HG03280 (cell line): ENCODE measurements at regions not wholly inside any gene's neighbourhood (a gene's known extent, or its start where the extent isn't known, plus 50 kb on each side); places are given as distances from the start of the nearest gene placed in this dataset.

Source experiments
- ATAC-seq: cut with Tn5 transposase; IDR thresholded peaks from one replicate; pipeline ENCODE4 v1.9.1; 2021; ENCODE audit warnings: mild to moderate bottlenecking, moderate library complexity; ENCODE audit not compliant: unreplicated experiment

- ATAC-seq: no peak
Measured at GRCh38 chr6:101203664-101204063, 189.8 kb upstream of the GRIK2 start.

GRCh38 chr6:101208152-101208551 is 185.4 kb upstream of the GRIK2 start:
- no peak for ATAC-seq

GRCh38 chr6:101212640-101213039 is 180.9 kb upstream of the GRIK2 start:
- no peak for ATAC-seq

- no peak for ATAC-seq
Measured at GRCh38 chr6:101222007-101222406, 171.5 kb upstream of the GRIK2 start.

- no peak for ATAC-seq
Measured at GRCh38 chr6:101224751-101225150, 168.8 kb upstream of the GRIK2 start.

- ATAC-seq: no peak
Measured at GRCh38 chr6:101226677-101227135, 166.8 kb upstream of the GRIK2 start.

- no peak for ATAC-seq
Measured at GRCh38 chr6:101230866-101231265, 162.6 kb upstream of the GRIK2 start.

GRCh38 chr6:101231606-101232235 is 161.8 kb upstream of the GRIK2 start:
- no peak for ATAC-seq

- no peak for ATAC-seq
Measured at GRCh38 chr6:101232961-101233360, 160.5 kb upstream of the GRIK2 start.

GRCh38 chr6:101236709-101237108 is 156.8 kb upstream of the GRIK2 start:
- no peak for ATAC-seq

GRCh38 chr6:101241442-101241841 is 152.1 kb upstream of the GRIK2 start:
- ATAC-seq: no peak

- ATAC-seq: no peak
Measured at GRCh38 chr6:101249470-101249869, 144.0 kb upstream of the GRIK2 start.

GRCh38 chr6:101257163-101257562 is 136.3 kb upstream of the GRIK2 start:
- ATAC-seq: no peak

GRCh38 chr6:101259505-101259904 is 134.0 kb upstream of the GRIK2 start:
- no peak for ATAC-seq

GRCh38 chr6:101263596-101263995 is 129.9 kb upstream of the GRIK2 start:
- no peak for ATAC-seq

GRCh38 chr6:101266063-101266462 is 127.4 kb upstream of the GRIK2 start:
- ATAC-seq: no peak

GRCh38 chr6:101268541-101268940 is 125.0 kb upstream of the GRIK2 start:
- no peak for ATAC-seq

- no peak for ATAC-seq
Measured at GRCh38 chr6:101275251-101275650, 118.3 kb upstream of the GRIK2 start.

- ATAC-seq: no peak
Measured at GRCh38 chr6:101276066-101276465, 117.4 kb upstream of the GRIK2 start.

GRCh38 chr6:101279410-101279809 is 114.1 kb upstream of the GRIK2 start:
- ATAC-seq: no peak

GRCh38 chr6:101281266-101281665 is 112.2 kb upstream of the GRIK2 start:
- no peak for ATAC-seq

- no peak for ATAC-seq
Measured at GRCh38 chr6:101284131-101284530, 109.4 kb upstream of the GRIK2 start.

- no peak for ATAC-seq
Measured at GRCh38 chr6:101286146-101286545, 107.4 kb upstream of the GRIK2 start.
